HUDEP-2 (cell line): ENCODE measurements at regions not wholly inside any gene's neighbourhood (a gene's known extent, or its start where the extent isn't known, plus 50 kb on each side); places are given as distances from the start of the nearest gene placed in this dataset.
A peak's percentile ranks its signal among the peaks of the same experiment; 100 is the strongest.

ENCODE experiments used
- DNase-seq, 76 experiments: peaks; one replicate each; lab custom pipeline; 2025; ENCODE audit not compliant: unreplicated experiment in 76 of 76; lab: John Stamatoyannopoulos, UW

DNA sequence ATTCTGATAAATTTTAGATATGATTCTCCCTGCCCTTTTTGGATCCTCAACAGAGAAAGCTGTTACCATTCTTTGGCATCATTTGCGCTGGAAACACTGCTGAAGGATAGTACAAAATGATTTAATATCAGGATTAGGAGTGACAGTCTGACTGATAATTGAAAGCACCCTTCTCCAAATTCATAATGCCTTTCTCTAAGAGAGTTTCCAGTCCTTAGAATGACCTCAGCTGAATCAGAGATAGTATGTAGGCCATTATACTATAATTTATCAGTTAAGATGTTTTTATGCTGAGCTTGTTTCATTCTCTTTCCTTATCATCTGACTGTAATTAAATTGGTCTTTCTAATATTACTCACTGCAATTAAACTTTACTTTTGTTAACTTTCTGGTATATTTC is 166.7 kb downstream of the ZNF326 start:
- no peak for DNase-seq

DNA sequence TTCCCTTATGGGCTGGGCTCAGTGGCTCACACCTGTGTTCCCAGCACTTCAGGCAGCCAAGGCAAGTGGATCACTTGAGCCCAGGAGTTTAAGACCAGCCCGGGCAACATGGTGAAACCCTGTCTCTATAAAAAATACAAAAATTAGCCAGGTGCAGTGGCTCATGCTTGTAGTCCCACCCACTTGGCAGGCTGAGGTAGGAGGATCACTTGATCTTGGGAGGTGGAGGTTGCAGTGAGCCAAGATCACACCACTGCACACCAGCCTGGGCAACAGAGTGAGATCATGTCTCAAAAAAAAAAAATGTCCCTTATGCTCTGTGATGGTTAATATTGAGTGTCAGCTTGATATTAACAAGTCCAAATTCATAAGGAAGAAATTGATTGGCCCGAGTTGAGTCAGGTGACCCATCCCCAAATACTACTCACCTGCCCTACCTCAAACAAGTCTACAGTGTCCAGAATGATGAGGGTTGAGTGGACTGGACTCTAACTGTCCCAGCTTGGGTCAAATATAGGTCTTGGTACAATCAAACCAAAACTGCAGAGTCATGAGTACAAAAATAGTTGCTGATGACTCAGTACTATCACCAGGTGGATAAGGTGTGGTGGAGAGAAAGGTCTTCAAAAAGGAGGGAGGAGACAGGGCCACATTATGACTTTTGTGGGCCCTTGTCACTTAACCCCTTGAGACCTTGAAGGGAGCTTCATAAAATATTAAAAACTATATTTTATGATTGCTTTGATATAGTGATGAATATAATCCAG is 161.0 kb downstream of the ZNF326 start:
- DNase-seq, result no peak

DNA sequence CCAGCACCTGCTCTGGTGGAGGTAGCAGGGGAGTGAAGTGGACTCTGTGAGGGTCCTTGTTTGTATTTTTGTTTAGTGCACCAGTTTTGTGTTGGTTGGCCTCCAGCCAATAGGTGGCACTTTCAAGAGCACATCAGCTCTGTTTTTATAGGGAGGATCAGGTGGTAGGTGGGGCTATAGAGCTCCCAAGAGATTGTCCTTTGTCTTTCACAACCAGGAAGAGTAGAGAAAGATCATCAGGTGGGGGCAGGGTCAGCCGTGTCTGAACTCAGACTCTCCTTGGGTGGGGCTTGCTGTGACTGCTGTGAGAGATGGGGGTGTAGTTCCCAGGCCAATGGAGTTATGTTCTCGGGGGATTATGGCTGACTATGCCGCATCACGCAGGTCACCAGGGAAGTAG is 159.8 kb downstream of the ZNF326 start:
- no peak for DNase-seq

DNA sequence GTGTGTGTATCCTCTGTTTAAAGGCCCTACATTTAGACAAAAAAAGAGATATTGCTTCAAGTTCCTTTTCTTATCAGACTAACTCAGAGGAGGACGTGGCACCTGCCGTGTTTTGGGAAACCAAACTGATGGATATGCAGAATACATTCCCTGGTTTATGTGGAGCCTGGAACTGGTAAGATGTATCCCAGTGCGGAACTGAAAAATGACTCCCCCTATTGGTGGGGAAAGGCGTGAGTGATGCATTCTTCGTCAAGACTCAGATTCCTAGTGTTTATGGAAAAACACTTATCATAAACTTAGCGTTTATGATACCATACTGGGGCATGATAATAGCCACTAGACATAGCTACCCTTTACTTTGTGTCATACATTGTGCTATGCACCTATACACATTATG is 154.2 kb downstream of the ZNF326 start:
- DNase-seq, result no peak

DNA sequence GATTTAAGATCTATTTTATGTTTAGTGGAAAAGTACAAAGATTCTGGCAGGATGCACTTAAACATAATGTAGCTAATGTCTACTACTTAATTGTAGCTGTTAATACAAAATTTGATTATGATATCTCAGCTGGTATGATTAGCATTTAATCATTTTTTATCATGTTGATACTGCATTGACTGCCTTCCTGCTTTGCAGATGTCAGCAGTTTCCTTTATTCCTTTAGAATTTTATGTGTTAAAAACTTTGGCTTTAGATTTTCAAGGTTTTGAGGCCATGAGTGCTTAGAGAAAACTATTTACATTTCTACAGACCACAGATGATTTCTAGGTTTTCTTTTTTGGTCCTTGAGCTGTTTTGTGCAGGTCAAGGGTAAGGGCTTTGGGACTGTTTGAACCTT is 152.2 kb downstream of the ZNF326 start:
- no peak for DNase-seq

DNA sequence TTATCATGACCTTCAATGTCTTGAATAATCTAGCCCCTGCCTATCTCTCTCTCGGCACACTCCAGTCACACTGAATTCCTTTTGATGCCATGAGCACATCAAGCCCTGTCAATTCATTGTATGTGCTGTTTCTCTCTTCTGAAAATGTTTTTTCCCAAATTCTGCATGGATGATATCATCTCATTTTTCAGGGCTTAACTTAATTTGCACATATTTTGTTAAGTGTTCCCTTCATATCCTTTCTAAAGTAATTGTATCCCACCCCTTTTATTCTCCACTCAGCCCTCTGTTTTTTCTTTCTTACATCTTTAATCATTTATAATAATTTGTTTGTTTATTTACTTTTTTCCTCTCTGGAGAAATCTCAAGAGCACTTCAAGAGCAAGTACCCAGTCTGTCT is 149.9 kb downstream of the ZNF326 start:
- no peak for DNase-seq

DNA sequence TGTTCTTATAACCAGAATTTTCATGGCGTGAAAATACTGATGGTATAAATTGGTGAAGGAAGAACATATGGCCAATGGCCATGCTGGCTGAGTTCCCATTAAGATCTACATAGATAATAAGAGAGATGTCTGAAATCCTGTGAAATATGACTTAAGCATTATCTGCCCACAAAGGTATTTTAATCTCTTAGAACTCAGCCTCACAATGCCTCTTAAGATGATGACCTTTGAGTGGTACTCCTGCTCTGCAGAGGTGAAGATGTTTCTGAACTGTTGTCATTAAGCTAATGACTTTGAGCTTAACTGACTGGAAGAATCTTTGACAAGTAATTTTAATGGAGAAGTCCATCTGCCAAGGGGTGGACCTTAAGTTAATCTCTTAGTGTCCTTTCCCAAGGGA is 148.7 kb downstream of the ZNF326 start:
- no peak for DNase-seq

DNA sequence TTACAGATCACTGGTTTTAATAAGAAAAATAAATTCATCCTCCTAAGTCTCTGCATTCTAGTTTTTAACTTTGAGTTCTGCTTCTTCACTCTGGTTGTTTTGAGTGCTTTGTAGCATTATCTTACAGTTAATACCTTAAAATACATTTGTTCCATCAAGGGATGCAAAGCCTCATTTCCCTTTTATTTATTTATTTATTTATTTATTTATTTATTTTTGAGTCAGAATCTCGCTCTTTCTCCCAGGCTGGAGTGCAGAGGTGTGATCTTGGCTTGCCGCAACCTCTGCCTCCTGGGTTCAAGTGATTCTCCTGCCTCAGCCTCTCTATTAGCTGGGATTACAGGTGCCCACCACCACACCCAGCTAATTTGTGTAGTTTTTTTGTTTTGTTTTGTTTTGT is 147.8 kb downstream of the ZNF326 start:
- DNase-seq, result no peak

DNA sequence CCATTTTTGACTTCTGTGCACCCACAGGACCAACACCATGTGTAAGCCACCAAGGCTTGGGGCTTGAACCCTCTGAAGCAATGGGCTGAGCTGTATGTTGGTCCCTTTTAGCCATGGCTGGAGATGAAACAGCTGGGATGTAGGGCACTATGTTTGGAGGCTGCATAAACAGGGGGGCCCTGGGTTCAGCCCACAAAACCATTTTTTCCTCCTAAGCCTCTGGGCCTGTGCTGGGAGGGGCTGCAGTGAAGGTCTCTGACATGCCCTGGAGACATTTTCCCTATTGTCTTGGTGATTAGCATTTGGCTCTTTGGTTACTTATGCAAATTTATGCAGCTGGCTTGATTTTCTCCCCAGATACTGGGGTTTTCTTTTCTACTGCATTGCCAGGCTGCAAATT is 144.9 kb downstream of the ZNF326 start:
- DNase-seq, result no peak

DNA sequence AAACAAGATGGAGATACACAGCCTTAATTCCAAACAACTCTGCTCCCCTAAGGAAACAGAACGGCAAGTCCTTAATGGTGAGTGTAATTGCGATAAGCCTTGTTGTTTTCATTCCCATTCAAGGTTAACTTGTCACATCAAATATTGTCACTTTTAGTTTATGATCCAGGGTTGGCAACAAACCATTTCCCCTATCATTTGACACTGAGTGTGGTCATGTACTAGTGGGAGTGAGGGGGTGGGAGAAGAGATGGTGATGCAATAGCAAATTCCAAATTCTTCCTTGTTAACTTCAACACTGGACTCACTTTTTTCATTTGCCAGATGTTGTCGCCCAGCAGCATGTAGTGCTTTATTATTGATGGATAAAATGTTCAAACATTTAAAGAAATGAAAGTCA is 140.4 kb downstream of the ZNF326 start:
- DNase-seq, result no peak

DNA sequence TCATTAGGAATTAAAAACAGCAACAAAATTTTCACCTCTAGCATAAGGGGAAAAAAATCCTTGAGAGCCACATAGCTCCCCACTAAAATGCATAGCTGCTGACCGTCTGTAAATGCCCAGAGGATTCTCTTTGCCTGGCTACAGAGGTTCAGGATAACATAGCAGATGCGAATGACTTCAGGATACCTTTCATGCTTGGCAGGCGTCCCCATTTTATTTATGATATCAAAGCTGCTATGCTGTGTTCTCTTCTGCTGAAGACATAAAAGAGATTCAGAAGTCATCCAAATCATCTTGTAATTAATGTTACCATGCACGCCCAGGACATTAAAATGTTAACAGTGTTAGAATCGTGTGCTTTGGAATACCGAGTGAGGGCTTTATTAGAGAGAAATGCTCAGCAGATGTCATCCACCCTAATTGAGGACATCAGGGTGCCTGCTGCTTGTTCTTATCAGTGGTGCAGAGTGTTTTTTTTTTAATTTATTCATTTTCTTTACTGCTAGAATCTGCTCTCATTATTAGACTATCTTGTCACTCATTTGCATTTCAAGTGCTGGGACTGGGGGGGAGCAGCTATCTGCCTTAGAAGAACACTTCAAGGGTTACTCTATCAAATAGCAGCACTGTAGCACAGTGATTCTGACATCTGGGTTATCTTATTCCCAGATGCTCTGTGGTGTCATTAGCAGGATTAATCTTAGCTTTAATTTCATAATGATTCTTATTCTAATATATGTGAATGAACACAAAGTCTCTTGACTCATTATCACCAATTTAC is 139.5 kb downstream of the ZNF326 start:
- DNase-seq, result no peak

DNA sequence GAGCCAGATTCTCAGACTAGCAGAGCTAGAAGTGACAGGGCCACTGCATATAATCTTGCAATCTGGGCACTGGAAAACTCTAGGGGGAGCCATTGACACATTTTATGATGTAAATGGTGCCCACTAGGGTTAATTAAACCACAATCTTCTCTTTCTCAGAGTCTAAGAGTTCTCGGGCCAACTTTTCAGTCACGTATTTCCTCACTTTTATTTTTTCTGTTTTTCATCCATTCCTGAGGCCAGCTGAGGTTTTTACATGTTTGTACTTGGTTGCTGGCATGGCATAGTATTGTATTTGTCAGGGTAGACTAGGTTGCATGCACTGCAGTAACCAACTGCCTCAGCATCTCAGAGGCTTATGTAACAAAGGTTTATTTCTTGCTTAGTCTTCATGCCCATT is 138.2 kb downstream of the ZNF326 start:
- peak in 10 of 76 experiments; percentile 6 to 24 (median 15) for DNase-seq

DNA sequence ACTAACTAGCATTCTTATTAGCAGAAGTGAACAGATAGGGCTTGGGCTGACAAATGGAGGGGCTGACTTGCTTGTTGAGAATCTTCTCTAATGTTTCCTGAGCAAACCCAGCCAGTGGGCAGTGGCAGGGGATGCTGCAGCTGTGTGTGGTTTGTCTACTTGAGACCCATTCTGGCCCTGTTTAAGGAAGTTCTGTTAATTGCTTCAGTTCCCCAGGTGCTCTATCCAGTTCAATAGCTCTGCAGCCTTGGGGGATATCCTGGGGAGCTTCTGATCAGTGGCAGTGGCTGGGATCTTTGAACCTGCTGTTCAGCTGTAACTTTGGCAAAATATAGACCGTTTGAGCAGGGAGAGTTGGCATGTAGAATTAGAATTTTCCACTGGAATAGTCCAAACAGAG is 137.4 kb downstream of the ZNF326 start:
- DNase-seq, result no peak

DNA sequence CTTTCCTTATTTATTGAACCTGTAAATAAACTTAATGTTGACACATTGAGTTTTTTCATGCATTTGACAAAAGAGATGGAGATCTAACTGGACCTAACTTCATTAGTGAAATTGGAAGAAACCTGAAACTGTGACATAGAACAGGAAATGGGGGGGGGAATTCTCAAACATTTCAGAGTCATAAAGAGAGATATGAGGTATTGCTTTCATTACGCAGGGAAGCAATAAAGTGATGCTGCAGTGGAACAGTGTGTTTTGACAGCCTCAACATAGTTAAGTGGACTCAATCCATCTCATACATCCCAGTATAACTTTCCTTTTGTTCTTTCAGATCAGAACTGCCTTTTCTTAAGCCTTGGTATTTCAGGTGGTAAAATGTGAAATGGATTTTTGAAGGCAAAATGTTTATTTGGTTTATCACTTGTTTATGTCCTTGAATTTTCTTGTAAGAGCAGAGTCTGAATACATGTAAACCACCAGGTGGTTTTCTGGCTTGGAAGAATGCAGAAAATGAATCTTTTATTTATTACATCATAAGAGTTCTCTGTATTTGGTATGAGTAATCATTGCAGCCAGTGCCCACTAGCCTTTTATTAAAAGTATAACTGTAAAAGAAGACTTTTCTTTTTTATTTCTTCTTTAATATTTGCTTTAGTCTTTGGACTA is 132.5 kb downstream of the ZNF326 start:
- no peak for DNase-seq

DNA sequence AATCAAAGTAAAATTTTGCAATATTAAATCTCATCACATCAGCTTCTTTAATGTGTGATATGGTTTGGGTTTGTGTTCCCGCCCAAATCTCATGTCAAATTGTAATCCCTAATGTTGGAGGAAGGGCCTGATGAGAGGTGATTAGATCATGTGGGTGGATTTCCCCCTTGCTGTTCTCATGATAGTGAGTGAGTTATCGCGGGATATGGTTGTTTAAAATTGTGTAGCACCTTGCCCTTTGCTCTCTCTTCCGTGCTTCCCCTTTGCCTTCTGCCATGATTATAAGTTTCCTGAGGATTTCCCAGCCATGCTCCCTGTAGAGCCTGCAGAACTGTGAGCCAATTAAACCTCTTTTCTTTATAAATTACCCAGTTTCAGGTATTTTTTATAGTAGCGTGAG is 131.9 kb downstream of the ZNF326 start:
- DNase-seq, result no peak

DNA sequence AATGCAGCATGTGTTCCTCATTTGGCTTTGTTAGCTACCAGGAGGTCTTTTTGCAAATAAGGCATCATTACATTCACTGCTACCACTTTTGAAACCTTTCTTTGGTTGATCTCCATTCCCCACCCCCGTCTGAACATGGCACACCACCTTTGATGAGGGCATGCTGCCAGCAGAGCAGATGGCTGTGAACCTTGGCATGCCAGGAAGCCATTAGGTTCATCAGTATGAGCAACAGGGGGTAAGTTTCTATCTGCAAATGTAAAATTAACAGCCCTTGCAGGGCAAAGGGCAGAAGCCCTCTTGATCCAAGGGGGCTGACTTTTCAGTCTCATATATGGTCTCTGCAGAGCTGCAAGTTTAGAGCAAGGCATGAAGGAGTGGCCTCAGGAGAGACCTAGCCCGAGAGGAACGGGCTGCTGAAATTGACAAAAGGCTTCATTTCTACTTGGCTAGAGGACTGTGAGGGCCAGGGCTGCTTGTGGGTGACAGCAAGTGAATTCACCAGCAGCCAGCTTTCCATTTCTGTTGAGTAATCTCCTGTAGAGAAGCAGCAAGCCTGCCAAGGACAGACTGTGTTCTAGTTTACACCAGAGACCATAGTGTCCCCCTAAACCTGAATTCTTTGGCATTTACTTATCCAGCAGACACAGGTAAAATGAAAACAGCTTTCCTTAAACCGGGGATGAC is 127.9 kb downstream of the ZNF326 start:
- DNase-seq, result no peak

DNA sequence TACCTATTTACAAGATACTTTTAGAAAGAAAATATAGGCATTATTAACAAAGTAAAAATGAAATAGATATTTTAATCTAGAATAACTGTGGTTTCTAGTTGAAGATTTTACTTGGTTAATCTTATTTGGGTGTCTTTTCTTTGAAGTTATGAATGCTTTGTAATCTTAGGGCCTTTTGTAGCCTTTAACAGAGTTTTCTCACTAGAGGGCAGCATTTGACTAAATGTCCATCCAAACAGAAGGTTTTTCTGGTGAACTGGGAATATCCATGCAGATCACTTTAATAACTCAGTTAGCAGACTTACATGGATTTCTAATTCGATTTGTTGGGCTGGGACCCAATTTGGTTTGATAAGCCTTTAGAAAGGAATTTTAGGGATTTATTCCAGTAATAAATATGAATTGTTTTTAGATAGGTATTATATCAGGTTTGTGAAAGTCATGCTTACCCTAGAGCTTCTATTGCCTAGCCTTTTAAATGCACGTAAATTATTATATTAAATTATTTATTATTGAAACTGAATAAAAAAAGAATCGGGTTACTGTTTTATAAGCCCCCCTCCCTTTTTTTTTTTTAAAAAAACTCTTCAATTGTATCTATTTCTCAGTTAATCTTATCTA is 119.7 kb downstream of the ZNF326 start:
- peak in 21 of 76 experiments; percentile 4 to 46 (median 22) for DNase-seq

DNA sequence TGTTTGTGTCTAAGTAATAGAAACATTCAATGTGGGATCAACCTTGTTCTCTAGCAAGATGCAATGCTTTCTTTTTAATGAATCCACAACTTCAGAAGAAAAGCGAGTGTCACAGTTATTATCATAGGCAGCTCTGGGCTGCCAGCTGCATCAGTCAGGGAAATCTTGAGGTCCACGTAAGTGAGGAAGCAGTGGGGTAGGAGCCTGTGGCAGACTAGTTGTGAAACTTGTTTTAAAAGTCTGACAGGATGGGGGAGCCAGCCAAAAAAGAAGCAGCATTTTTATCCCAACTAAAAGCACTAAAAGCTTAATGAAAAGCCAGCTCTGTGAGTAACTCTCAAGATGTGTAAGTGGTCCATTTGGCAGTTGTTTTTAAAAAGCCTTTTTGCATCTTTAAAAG is 113.1 kb downstream of the ZNF326 start:
- DNase-seq, result no peak

DNA sequence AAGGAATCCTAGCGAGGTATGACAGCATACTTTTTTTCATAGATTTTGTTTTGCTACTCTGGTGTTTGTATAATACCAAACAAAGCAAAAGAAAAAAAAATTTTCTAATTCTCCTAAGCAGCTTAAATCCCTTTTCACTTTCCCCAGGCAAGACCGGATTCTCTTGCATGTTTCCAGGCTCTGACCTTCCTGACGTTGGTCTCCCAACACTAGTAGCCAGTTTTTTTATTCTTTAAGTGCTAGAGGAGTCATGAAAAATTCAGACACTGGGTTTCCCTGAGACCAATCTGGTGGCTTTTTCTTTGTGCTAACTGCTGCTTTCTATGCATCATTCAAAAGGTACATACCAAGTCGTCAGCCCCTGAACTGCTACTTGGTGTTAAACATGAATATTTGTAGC is 111.4 kb downstream of the ZNF326 start:
- DNase-seq, result no peak

DNA sequence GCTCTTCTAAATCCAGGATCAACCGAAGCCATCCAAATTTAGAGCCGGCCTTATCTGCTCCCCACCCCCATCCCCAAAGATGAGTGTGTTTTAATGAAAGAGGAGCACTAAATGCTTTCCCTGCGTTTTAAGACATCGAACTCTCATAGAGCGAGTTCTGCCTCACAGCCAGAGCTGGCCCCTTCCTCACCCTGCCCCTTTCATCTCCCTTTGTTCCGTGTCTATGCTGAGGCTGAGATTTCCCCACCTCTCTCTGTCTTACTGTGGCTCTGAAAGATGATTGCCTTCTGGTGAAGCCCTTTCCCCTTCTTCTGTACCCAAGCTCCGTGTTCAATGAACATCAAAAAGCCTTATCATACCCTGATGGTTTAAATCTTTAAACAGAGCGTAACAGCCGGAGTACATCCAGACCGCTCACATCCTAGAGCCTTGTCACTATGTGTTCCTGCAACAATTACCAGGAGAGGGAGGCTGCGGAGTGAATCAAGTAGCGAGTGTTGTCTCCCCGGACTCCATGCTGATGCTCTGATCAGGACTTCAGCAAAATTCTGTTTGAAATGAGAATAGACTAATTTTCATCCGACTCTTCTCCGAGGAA is 110.1 kb downstream of the ZNF326 start:
- no peak for DNase-seq
